ENCODE measurements at regions not wholly inside any gene's neighbourhood (a gene's known extent, or its start where the extent isn't known, plus 50 kb on each side); places are given as distances from the start of the nearest gene placed in this dataset.
"Not testable (repeated sequence)": the region's sequence is repeated elsewhere in the genome, so short reads cannot be mapped to it uniquely, and the experiment has no call there.

DNA sequence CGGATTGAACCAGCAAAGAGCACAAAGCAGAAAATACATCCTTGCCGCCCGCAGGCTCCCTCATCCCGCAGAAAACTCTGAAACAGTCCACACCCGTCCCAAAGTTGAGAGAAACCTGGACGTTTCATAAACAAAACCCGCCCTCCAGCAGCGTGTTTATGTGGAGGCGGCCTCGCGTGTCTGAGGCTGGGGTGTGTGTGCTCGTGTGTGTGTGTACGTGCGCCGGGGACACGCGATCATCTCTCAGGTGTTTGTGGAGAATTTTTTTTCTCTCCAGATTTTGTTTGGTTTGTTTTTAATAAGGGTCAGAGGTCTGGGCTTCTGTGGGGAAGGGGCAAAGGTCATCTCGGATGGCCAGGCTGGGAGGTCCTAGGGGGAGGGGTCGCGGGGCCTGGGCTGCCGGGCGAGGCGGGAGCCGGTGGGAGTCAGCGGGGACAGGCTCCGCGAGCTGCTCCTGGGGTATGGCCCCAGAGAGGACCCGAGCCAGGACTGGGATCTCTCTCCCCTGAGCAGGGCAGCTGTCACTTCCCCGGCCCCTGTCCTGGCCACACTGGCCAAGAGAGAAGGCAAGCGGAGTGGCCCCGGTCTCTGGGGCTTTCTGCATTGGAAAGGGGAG lies 206.4 kb downstream of the C9orf50 start:
- DNase-seq (ENCODE audit: low read depth in 2 of 2): no peak

DNA sequence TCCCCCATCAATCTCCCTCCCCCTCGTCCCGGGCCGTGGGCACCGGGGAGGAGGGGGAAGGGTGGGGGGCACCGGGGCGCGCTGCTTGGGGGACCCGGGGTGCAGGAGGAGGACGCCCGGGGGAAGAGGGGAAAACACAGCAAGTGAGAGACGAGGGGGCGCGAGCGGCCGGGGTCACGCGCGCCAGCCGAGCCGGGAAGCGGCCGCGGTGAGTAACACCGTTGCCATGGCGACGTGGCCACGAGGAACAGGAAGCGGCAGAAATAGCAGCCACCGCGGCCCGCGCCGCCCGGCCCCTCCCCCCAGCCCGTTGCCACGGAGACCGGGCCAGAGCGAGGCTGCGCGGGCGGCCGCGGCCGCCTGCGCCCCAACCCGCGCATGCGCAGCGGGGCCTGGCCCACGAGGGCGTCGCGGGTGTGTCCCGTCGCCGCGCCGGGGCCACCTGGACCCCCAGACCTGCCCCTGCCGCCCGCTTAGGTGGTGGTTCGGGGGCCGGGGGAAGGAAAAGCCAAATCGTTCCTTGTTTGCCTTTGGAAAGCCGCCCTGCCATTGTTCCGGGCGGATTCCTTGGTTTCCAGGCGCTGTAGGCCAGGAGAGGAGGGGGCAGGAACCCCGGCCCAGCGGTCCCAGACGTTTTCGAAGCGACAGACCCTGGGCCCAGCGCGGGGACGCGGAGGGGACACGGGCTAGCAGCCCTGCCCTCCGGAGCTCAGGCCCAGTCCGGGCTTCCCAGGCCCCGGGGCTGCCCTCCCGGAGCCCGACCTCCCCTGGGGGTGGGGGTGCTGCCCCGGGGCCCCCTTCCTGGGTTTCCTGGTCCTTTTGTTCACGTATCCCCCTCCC lies 207.1 kb downstream of the C9orf50 start:
- peak; percentile 98 to 99 for DNase-seq (ENCODE audit: low read depth in 2 of 2)

DNA sequence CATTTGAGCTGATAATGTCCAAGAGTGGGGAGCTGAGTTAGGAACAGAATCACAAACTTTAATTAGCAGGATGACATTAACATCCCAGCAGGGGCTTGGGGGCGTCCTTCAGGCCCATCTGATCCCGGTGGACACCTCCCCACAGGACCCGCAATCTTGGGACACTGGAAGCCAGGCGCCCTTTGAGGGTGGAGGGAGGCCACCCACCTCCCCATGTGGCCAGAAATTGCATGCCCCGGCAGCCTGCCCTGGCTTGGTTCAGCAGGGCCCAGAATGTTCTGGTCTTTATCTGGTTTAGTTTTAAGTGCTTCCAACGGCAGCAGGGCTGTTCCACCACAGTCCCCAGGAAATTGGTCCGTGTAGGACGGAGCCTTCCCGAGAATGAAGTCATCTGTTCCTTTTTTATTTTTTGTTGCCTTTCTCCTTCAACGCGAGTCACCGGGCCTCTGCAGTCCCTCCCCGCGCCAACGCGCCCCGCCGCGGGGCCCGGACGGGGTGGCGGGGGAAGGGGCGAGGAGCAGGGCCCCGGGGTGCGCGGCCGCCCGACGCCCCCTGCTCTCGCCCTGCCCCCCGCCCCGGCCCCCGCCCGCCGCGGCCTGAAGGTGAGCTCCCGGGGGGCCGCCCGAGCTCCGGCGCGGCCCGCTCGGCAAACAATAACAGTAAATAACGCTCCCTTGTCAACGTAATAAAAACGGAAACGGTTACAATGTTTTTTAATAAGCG lies 207.9 kb downstream of the C9orf50 start:
- peak in 1 of 2 donors; percentile 32 for DNase-seq (ENCODE audit: low read depth in 2 of 2)

DNA sequence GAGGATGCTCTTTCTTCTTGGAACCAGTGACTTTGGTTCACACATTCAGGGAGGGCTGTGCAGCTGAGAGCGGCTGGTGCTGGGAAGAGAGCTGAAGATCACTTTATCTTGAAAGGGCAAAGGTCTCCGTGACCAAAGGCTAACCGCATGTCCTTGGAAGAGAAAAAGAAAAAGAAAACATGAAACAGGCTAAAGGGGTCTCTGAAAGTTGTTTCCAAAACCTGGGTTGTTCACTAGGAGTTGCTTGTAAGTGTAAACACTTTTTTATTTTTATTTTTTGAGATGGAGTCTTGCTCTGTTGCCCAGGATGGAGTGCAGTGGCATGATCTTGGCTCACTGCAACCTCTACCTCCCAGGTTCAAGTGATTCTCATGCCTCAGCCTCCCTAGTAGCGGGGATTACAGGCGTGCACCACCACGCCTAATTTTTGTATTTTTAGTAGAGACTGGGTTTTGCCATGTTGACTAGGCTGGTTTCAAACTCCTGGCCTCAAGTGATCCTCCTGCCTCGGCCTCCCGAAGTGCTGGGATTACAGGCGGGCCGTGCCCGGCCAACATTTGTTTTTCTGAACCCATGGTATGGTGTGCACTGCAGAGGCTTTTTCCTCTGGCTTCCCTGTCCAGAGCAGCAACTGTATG lies 208.6 kb downstream of the C9orf50 start:
- not testable (repeated sequence) for DNase-seq (ENCODE audit: low read depth in 2 of 2)

DNA sequence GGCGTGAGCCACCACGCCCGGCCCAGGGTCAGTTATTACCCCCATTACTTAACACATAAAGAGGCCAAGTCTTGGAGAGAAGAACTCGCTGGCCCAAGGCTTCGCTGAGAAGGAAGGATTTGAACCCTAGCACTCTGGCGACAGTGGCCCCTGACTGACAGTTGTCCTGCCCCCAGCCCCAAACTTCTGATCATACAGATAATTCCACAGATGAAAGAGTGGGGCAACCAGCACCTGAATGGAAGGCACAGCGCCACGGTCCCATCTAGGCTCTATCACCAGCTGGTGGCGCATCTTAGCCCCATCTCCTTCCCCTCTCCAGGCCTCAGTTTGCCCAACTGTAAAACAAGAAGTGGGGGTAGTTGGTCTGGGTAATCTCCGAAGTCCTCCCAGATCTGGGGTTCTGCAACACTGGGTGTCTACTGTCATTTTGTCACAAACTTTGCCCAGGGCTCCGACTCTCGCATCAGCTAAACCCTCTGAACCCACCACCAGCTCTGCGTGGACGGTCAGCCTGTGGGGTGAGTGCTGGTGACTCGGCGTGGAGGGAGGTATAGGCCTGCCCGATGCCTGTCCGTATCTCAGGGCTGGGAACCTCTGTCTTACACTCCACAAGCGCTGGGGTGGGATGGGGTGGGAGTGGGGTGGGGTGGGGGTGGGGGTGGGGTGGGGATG lies 209.3 kb downstream of the C9orf50 start:
- no peak for DNase-seq (ENCODE audit: low read depth in 2 of 2)

DNA sequence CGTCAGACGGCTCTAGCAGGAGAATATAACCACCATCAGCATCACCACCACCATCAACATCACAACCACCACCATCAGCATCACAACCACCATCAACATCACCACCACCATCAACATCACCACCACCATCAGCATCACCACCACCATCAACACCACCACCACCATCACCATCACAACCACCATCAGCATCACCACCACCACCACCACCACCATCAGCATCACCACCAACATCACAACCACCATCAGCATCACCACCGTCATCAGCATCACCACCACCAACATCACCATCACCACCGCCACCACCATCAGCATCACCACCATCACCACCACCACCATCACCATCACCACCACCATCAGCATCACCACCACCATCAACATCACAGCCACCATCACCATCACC lies 210.7 kb downstream of the C9orf50 start:
- DNase-seq (ENCODE audit: low read depth in 2 of 2): no peak

DNA sequence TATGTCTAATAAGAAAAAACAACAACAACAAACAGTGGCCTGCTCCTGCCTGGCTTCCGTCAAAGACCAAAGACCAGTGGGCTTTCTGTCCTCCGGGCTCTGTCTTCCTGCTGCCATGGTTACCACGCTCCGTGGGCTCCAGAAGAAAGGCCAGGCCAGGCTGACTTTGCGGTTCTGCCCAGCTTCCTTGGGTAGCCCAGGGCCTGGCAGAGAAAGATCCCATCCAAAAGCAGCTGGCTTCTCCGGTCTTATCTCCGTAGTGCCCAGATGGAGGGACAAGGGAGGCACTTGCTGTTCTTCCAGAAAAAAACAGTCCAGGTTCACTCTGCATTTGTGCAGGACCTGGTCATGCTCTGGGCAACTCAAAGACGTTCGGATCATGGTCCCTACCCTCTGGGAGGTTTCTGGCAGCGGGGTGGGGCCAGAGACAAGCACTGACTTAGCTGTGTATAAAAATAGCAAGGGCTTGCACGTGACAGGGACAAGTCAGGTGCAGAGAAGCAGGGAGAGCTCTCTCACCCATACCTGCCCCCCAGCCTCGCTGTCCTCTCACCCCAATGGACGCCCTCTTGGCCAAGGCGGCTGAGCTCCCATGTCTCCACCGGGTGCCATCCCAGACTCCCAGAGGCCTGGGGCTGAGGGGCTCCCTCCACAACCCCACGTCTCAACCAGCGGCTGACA lies 212.2 kb downstream of the C9orf50 start:
- no peak for DNase-seq (ENCODE audit: low read depth in 2 of 2)

DNA sequence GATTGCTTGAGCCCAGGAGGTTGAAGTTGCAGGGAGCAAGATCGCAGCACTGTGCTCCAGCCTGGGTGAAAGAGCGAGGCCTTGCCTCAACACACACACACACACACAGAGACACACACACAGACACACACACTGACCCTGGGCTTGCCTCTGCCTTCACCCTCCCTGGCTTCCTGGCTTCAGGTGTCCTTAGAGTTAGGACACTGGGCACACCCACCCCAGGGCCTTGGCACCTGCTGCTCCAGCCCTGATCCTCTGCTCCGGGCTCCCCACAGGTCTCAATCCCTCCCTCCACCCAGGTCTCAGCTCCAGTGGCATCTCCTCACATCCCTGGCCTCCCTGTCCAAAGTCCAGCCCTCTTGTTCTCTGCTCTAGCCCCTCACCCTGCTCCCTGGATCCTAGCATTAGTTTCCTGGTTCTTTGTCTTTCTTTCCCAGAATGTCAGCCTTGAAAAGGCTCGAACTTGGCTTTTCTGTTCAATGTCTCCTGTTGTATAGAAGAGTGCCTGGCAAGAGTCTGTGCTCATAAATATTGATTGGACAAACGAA lies 212.9 kb downstream of the C9orf50 start:
- DNase-seq (ENCODE audit: low read depth in 2 of 2): no peak

DNA sequence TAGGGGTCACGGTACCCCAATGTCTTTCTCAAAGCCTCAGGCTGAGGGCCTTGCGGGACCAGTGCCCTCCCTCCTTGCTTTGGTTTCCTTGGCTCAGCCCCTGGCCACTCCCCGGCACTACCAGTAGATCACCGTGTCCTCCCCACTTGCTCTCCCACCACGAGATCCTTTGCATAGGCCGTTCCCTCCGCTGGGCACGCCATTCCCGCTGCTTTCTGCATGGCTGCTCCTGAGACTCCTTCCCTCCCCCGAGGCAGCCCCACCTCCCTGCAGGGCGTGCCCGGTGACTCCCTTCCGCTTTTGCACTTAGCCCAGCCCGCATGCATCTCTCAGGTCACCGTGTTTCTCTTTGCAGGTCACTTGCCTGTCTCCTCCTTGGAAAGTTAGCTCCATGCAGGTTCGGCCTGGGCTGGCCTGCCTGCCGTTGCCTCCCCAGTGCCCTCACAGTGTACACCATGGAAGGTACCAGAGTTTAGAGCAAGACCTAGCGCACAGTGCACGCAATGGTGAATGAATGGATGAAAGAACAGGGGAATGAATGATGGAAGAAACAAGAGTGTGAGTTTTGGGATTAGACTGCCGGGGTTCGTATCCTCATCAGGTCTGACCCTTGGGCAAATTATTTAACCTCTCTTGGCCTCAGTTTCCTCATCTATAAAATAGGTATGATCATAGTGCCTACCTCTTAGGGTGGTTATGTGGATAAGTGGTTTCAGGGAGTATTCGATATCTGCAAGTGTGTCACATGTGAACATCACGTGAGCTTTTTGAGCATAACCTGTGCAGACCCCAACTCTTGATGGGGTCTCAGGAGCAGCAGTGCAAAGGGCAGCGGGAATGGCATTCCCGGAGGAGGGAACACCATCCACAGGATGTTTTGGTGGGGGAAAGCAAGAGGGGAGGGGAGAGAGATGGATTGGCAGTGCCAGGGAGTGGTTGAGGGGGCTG lies 214.3 kb downstream of the C9orf50 start:
- DNase-seq (ENCODE audit: low read depth in 2 of 2): no peak

DNA sequence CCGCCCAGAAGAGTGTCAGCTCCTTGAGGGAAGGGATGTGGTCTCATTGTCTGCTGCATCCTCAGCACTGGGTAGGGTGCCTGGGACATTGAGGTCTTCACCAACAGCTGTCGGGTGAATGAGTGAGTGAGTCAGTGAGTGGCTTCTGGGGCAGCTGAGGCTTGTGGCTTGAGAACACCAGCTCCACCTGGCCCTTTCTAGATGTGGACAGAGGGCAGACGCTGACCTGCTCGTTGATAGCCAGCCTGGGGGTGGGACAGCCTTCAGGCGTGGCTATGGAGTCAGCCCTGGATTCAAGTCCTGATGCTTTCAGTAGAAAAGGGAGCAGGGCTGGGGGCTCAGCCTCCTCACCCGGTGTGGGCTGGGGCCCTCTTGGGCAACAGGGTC lies 215.1 kb downstream of the C9orf50 start:
- no peak for DNase-seq (ENCODE audit: low read depth in 2 of 2)

DNA sequence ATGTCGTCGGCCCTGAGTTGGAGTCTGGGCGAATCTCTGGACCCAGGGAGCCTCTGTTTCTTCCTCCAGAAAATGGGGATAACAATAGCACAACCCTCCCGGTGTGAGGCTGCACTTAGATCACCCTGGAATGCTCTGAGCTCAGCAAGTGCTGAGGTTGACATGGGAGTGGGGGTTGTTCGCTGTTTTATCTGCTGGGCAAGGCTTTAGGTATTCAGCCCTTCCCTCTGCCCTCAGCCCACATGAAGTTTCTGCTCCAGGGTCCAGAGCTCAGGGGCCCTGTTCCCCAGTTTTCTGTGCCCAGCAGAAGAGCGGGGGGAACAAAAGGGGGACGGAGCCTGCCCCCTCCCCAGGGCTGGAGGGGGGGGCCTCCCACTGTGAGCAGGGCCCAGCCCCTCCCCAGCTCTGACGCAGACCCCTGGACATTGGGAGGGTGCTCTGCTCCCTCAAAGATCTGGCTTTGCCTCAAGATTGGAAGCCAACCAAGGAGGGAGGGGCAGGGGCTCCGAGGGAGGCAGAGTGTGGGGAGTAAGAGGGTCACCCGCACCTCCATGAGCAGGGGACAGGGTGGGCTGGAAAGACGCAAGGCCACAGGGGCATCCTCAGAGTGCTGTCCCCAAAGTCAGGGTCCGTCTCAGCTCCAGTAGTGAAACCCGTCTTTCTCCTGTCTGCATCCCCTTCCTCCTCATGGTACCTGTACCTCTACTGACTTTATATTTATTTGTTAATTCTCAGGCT lies 215.6 kb downstream of the C9orf50 start:
- no peak for DNase-seq (ENCODE audit: low read depth in 2 of 2)

DNA sequence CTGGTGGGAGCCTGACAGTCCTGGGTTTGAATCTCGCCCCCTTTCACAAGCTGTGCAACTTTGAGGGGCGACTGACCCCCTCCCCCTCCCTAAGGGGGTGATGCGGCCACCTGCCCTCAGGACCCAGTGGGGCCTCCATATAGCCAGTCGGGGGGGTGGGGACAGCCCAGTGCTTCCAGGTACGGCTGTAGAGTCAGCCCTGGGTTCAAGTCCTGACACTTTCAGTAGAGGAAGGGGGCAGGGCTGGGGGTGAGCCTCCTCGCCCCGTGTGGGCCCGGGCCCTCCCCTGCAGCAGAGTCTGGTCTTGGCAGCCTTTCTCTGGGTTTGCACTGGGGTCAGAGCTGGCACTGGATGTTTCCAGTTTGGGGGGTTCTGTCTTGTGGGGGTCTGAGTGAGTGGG lies 216.3 kb downstream of the C9orf50 start:
- no peak for DNase-seq (ENCODE audit: low read depth in 2 of 2)

DNA sequence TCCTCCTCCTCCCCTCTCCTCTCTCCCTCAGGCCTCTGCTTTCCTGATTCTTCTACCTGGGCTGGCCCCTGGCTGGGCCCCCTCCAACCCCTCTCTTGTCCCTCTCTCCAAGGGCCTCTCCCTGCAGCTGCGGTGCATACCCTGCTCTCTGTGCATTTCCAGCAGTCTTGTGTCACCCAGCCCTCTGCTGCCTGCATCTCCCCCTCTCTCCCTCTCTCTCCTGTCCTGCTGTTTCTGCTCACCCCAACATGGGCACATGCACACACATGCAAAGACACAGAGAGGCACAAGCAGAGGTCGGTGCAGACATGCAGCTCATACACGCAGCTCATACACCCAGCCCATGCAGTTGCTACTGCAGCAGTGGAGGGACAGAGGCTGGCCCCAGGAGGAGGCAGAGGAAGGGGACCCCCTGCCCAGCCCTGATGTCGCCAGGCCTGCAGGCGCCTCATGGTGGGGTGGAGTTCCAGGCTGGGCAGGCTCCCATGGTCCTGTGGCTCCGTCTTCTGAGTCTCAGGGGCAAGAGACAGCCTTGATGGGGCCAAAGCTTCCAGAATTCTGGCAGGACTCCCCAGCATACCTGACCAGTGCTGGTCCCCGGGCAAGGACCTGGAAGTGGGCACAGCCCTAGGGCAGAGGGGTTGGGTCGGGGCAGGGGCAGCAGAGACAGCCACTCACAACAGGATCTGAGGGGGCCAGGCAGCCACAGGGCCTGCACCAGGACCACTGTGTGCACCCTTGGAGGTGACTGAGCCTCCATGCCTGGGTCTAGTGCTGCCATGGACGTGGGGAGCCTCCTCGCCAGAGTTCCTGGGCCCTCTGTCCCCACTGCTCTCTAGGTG lies 216.9 kb downstream of the C9orf50 start:
- no peak for DNase-seq (ENCODE audit: low read depth in 2 of 2)

DNA sequence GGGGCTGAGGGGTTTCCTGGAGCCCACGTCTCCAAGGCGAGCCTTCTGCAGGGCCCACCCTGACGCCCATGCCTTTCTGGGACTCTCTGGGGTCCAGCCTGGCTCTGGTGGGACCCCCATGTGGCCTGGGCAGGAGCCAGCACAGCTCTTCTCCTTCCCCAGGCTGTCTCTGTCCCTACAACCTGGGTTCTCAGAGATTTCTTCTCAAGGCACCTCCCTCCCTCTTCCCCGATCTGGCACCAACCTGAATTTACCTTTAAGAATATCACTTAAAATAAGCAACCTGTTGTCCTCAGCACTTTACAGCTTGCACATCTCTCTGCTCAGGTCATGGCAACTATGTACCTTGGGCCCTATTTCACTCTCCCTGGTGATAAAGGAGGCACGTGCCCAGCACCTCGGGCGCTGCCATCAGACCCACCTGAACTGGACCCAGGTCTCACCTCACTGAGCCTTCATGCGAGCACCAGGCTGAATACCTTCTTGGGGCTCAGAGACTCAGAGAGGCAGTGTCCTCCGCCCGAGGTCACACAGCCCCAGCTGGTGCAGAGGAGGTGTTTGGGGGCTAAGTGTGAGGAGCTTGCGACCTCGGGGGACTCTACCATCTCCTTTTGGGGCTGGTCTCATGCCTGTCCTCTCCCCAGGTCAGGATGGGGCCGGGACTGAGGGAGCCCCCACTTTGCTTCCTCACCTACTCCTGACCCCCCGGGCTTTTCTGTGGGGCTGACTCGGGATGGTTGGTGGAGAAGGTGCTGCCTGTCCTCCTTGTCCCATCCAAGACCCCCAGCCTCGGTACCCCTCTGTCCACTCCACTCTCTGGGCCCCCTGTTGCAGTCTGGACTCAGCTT lies 217.7 kb downstream of the C9orf50 start:
- no peak for DNase-seq (ENCODE audit: low read depth in 2 of 2)

DNA sequence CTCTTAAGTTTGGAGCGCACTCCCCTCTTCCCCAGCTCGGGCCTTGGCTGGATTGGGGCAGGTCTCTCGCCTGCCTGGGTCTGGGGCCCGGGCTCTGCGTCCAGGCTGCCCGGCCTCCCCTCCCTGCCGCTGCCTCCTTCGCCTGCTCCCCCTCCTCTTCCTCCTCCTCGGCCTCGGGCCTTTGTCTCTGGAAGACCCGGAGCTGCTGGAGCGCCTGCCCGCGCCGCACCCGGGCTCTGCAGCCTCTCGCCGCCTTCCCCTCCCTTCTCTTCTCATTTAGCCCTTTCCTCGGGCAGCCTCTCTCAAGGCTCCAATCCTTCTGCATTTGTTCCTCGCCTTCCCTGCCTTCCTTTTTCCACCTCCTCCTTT lies 218.5 kb downstream of the C9orf50 start:
- DNase-seq (ENCODE audit: low read depth in 2 of 2): no peak

DNA sequence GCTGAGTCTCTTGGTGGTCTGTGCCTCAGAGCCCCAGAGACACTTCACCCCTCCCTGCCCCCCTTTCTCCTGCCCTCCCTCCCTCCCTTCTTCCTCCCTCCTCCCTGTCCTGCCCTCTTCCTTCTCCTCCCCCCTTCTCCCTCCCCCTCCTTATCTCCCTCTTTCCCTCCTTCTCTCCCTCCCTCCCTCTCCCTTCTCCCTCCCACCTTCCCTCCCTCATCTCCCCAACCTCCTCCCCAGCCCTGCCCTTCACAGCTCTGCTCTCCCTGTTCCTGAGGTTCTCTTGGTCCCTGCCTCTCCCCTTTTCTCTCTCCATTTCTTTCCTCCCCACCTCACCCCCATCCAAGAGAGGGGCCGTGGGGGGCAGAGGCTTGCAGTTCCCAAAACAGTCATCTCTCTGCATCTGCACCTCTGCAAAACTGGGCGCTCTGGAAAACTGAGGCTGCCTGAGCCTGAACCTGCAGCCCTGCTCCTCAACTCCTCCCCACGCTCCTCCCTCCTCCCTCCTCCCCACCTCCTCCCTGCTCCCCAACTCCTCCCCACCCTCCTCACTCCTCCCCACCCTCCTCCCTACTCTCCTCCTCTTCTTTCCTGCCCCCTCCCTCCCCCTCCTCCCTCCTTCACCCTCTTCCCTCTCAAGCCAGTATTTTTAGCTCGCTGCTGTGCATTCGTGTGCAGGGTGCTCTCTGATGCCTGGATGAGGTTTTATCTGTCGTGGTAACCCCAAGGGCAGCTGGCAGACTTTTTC lies 219.1 kb downstream of the C9orf50 start:
- no peak for DNase-seq (ENCODE audit: low read depth in 2 of 2)

All from stimulated activated CD8-positive, alpha-beta memory T cell treated with anti-CD3 and anti-CD28 coated beads, Interleukin-2, amount 100 ng/mL, for 48 hours (primary cell).